Spleen (tissue), 11 donors: ENCODE measurements at regions not wholly inside any gene's neighbourhood (a gene's known extent, or its start where the extent isn't known, plus 50 kb on each side); places are given as distances from the start of the nearest gene placed in this dataset.

ENCODE experiments used
- DNase-seq: peaks from one replicate; pipeline ENCODE4 v3.0.0-alpha.2; 2020
- H3K27ac ChIP-seq, 8 donors: fragments of 200-600 bp; sonication (generic) in 7 of 8; 1 replicate in 4 of 8; 2 replicates in 4 of 8; pipeline versions ENCODE4 v1.5.0 to v1.8.0; 2016 to 2021; ENCODE audit warnings: inconsistent platforms in 4 of 8, mild to moderate bottlenecking in 4 of 8, moderate library complexity in 1 of 8
- H3K27me3 ChIP-seq, 7 donors: fragments of 200-600 bp; sonication (generic) in 6 of 7; replicated peaks in 1 of 7; 1 replicate in 4 of 7; 2 replicates in 3 of 7; pipeline versions ENCODE4 v1.5.0 to v1.8.0; 2016 to 2021; ENCODE audit warnings: inconsistent platforms in 3 of 7, mild to moderate bottlenecking in 1 of 7
- H3K36me3 ChIP-seq, 6 donors: fragments of 200-600 bp; sonication (generic) in 5 of 6; 1 replicate in 4 of 6; 2 replicates in 2 of 6; pipeline versions ENCODE4 v1.5.0 to v1.8.0; 2016 to 2021; ENCODE audit warnings: inconsistent platforms in 2 of 6
- H3K4me1 ChIP-seq, 6 donors: fragments of 200-600 bp; sonication (generic) in 5 of 6; 1 replicate in 3 of 6; 2 replicates in 3 of 6; pipeline versions ENCODE4 v1.5.0 to v1.8.0; 2016 to 2021; ENCODE audit warnings: inconsistent platforms in 3 of 6
- H3K4me3 ChIP-seq, 8 donors: fragments of 200-600 bp; sonication (generic) in 7 of 8; 1 replicate in 4 of 8; 2 replicates in 4 of 8; pipeline versions ENCODE4 v1.5.0 to v1.8.0; 2016 to 2021; ENCODE audit warnings: inconsistent platforms in 4 of 8, mild to moderate bottlenecking in 4 of 8, moderate library complexity in 2 of 8
- H3K9me3 ChIP-seq, 8 donors: fragments of 200-600 bp; sonication (generic) in 7 of 8; 1 replicate in 4 of 8; 2 replicates in 4 of 8; pipeline versions ENCODE4 v1.5.0 to v1.8.0; 2016 to 2021; ENCODE audit warnings: inconsistent platforms in 4 of 8
- CTCF ChIP-seq, 11 experiments: fragments of 200-600 bp in 7 of 11; fragments of 450-650 bp in 4 of 11; sonication (generic) in 4 of 11; IDR thresholded peaks in 8 of 11; conservative IDR thresholded peaks in 3 of 11; 1 replicate in 7 of 11; 2 replicates in 4 of 11; pipeline versions ENCODE4 v1.4.0 to v1.8.0; 2016 to 2021; ENCODE audit warnings: antibody characterized with exemption in 11 of 11, inconsistent platforms in 4 of 11, mild to moderate bottlenecking in 1 of 11
- POLR2A ChIP-seq, 3 donors: fragments of 450-650 bp; IDR thresholded peaks; one replicate each; pipeline ENCODE4 v1.5.1; 2017; ENCODE audit warnings: antibody characterized with exemption in 3 of 3, mild to moderate bottlenecking in 1 of 3
- POLR2AphosphoS5 ChIP-seq, 3 donors: sonication (generic); formaldehyde crosslinking; IDR thresholded peaks; one replicate each; pipeline ENCODE4 v1.5.1; 2017; ENCODE audit warnings: antibody characterized with exemption in 3 of 3
- WGBS, 5 donors: extraction: QIAGEN DNeasy Blood & Tissue Kit in 3 of 5; methylation state at CpG; one replicate each; pipeline versions ENCODE4 v1.1.5 to v1.1.7; 2013 to 2018; 5-methylcytosine and 5-hydroxymethylcytosine counted together
- intact Hi-C: fragments of 100-400 bp; cut with DNase I; formaldehyde crosslinking; loops from one replicate; pipeline ENCODE4 v1.15.0; 2023; ENCODE audit warnings: low total_unique reads
- donor health status: healthy with polysubstance abuse.
- donor health status: DM: no; HTN: no; CAD: no; lungs with moderate emphysema.
- donor health status: DM: no; HTN: no; CAD: no.
- donor health status: Bipolar disorder and iron deficiency.
- donor health status: healthy.
- donor health status: DM: no; HTN: no; CAD: no.
- donor health status: DM: yes; HTN: yes; CAD: no.

- intact Hi-C loops: no loop called here
- H3K36me3 ChIP-seq: no peaks in the 10 kb centered on the region
These were observed 155.9 kb upstream of the DYNLRB2 start for GRCh38 chr16:80384862-80385261.

GRCh38 chr16:80380514-80380913 lies 160.3 kb upstream of the DYNLRB2 start:
- Histone ChIP-seq H3K27me3 (peaks cover 0 to 13% (median 0%) of the 10 kb centered on the region in 7 donors), H3K4me1 (no peaks in the 10 kb centered on the region), H3K9me3 (no peaks in the 10 kb centered on the region), H3K36me3 (no peaks in the 10 kb centered on the region), H3K4me3 (no peak overlapping the region), H3K27ac (no peak overlapping the region)
- 74 to 87% (median 78%) methylated on average over 3 to 4 of the region's 4 CpGs for WGBS, 5 donors
- TF ChIP-seq CTCF (IDR thresholded peaks at IDR 0.05 in 8 of 11, conservative IDR thresholded peaks at IDR 0.05 in 3 of 11): no peak
- TF ChIP-seq POLR2A (IDR thresholded peaks at IDR 0.05): no peak
- no peak for TF ChIP-seq POLR2AphosphoS5 (IDR thresholded peaks at IDR 0.05)
- intact Hi-C loops: no loop called here
- no peak for DNase-seq

More at GRCh38 chr16:80384862-80385261, 155.9 kb upstream of the DYNLRB2 start:
- Histone ChIP-seq H3K9me3 (no peaks in the 10 kb centered on the region), H3K4me1 (no peaks in the 10 kb centered on the region), H3K27ac (no peak overlapping the region), H3K4me3 (no peak overlapping the region), H3K27me3 (peaks cover 0 to 17% (median 0%) of the 10 kb centered on the region in 7 donors)
- DNase-seq: no peak
- TF ChIP-seq CTCF (IDR thresholded peaks at IDR 0.05 in 8 of 11, conservative IDR thresholded peaks at IDR 0.05 in 3 of 11): no peak
- TF ChIP-seq POLR2AphosphoS5 (IDR thresholded peaks at IDR 0.05): no peak
- no peak for TF ChIP-seq POLR2A (IDR thresholded peaks at IDR 0.05)

GRCh38 chr16:80377096-80377956 lies 163.5 kb upstream of the DYNLRB2 start:
- WGBS, 5 donors: 76 to 85% (median 81%) methylated on average over 16 of the region's 16 CpGs
- Histone ChIP-seq H3K27ac (no peak overlapping the region), H3K4me1 (no peaks in the 10 kb centered on the region), H3K9me3 (peaks cover 0 to 15% (median 3%) of the 10 kb centered on the region in 8 donors), H3K36me3 (no peaks in the 10 kb centered on the region), H3K27me3 (peaks cover 0 to 13% (median 0%) of the 10 kb centered on the region in 7 donors), H3K4me3 (no peak overlapping the region)
- intact Hi-C loops: no loop called here
- TF ChIP-seq CTCF (IDR thresholded peaks at IDR 0.05 in 8 of 11, conservative IDR thresholded peaks at IDR 0.05 in 3 of 11): no peak
- no peak for TF ChIP-seq POLR2A (IDR thresholded peaks at IDR 0.05)
- no peak for TF ChIP-seq POLR2AphosphoS5 (IDR thresholded peaks at IDR 0.05)
- DNase-seq: no peak

GRCh38 chr16:80375973-80376372 lies 164.8 kb upstream of the DYNLRB2 start:
- no peaks in the 10 kb centered on the region for H3K4me1 ChIP-seq
- DNase-seq: no peak
- H3K27ac ChIP-seq: no peak overlapping the region
- TF ChIP-seq POLR2AphosphoS5 (IDR thresholded peaks at IDR 0.05) (no peak), CTCF (IDR thresholded peaks at IDR 0.05 in 8 of 11, conservative IDR thresholded peaks at IDR 0.05 in 3 of 11) (no peak), POLR2A (IDR thresholded peaks at IDR 0.05) (no peak)
- no peak overlapping the region for H3K4me3 ChIP-seq
- H3K36me3 ChIP-seq: no peaks in the 10 kb centered on the region
- peaks cover 0 to 16% (median 3%) of the 10 kb centered on the region in 8 donors for H3K9me3 ChIP-seq
- intact Hi-C loops: no loop called here
- H3K27me3 ChIP-seq: peaks cover 0 to 13% (median 0%) of the 10 kb centered on the region in 7 donors
